Peyer's patch (tissue), 4 donors: ENCODE measurements at regions not wholly inside any gene's neighbourhood (a gene's known extent, or its start where the extent isn't known, plus 50 kb on each side); places are given as distances from the start of the nearest gene placed in this dataset.

Experiments used
- CTCF ChIP-seq, 6 experiments: fragments of 450-650 bp in 4 of 6; fragments of 200-600 bp in 2 of 6; sonication (generic) in 1 of 6; IDR thresholded peaks; one replicate each; pipeline ENCODE4 v1.5.1; 2017 to 2019; ENCODE audit warnings: antibody characterized with exemption in 6 of 6, mild to moderate bottlenecking in 3 of 6, moderate library complexity in 1 of 6
- POLR2A ChIP-seq, 2 donors: fragments of 450-650 bp; IDR thresholded peaks; one replicate each; pipeline ENCODE4 v1.5.1; 2017; ENCODE audit warnings: antibody characterized with exemption in 2 of 2, mild to moderate bottlenecking in 2 of 2, moderate library complexity in 2 of 2

- no peak for TF ChIP-seq CTCF (IDR thresholded peaks at IDR 0.05)
- TF ChIP-seq POLR2A (IDR thresholded peaks at IDR 0.05): no peak
Observed at GRCh38 chr1:37415611-37416244, 58.7 kb upstream of the ZC3H12A start.
